HL-60 (cell line): ENCODE measurements at regions not wholly inside any gene's neighbourhood (a gene's known extent, or its start where the extent isn't known, plus 50 kb on each side); places are given as distances from the start of the nearest gene placed in this dataset.

Source experiments
- CTCF ChIP-seq: IDR thresholded peaks from one replicate; pipeline ENCODE4 v1.5.1; 2011; ENCODE audit warnings: low read length, control low read depth, inconsistent platforms; ENCODE audit not compliant: insufficient read depth
- GABPA ChIP-seq: IDR thresholded peaks from 2 replicates; pipeline ENCODE4 v1.6.1; 2012; ENCODE audit warnings: low read depth
- SPI1 ChIP-seq: IDR thresholded peaks from 2 replicates; pipeline ENCODE4 v1.6.1; 2012; ENCODE audit warnings: low read depth, mild to moderate bottlenecking, borderline replicate concordance

GRCh38 chrX:122203399-122203798, 980.7 kb upstream of the GRIA3 start:
- TF ChIP-seq CTCF, result no peak
- TF ChIP-seq GABPA, result no peak
- no peak for TF ChIP-seq SPI1
